GM12865 (cell line): ENCODE measurements at regions not wholly inside any gene's neighbourhood (a gene's known extent, or its start where the extent isn't known, plus 50 kb on each side); places are given as distances from the start of the nearest gene placed in this dataset.

Experiments
- DNase-seq: peaks from one replicate; pipeline ENCODE4 v3.0.0; 2010; ENCODE audit warnings: low read depth
- H3K4me3 ChIP-seq: 2 replicates; pipeline ENCODE4 v1.5.1; 2011; ENCODE audit warnings: mild to moderate bottlenecking, low read depth, low read length, control low read depth
- CTCF ChIP-seq: IDR thresholded peaks from 2 replicates; pipeline ENCODE4 v1.5.1; 2011; ENCODE audit warnings: low read length, control low read depth, low read depth, inconsistent platforms; ENCODE audit not compliant: insufficient read depth; ENCODE audit errors: missing control alignments

- TF ChIP-seq CTCF: no peak
- DNase-seq: no peak
- no peak overlapping the region for H3K4me3 ChIP-seq
These were observed 135.9 kb downstream of the CYP26B1 start for GRCh38 chr2:72011791-72012190.

- DNase-seq: no peak
- no peak overlapping the region for H3K4me3 ChIP-seq
- no peak for TF ChIP-seq CTCF
These were observed 136.3 kb downstream of the CYP26B1 start for GRCh38 chr2:72011370-72011689.

GRCh38 chr2:72010647-72011369, 136.9 kb downstream of the CYP26B1 start:
- DNase-seq: no peak
- no peak overlapping the region for H3K4me3 ChIP-seq
- TF ChIP-seq CTCF: no peak

GRCh38 chr2:72008608-72009007, 139.1 kb downstream of the CYP26B1 start:
- no peak for TF ChIP-seq CTCF
- no peak overlapping the region for H3K4me3 ChIP-seq
- DNase-seq: no peak

- no peak for DNase-seq
- H3K4me3 ChIP-seq: no peak overlapping the region
- no peak for TF ChIP-seq CTCF
These were observed 140.3 kb downstream of the CYP26B1 start for GRCh38 chr2:72007402-72007801.

GRCh38 chr2:72006188-72006736, 141.4 kb downstream of the CYP26B1 start:
- no peak for DNase-seq
- H3K4me3 ChIP-seq: no peak overlapping the region
- TF ChIP-seq CTCF: no peak

- H3K4me3 ChIP-seq: no peak overlapping the region
- TF ChIP-seq CTCF: no peak
- no peak for DNase-seq
These were observed 142.7 kb downstream of the CYP26B1 start for GRCh38 chr2:72004976-72005375.
